Stimulated activated CD4-positive, alpha-beta T cell treated with anti-CD3 and anti-CD28 coated beads, Interleukin-4, amount 100 ng/mL, for 48 hours (primary cell): ENCODE measurements at regions not wholly inside any gene's neighbourhood (a gene's known extent, or its start where the extent isn't known, plus 50 kb on each side); places are given as distances from the start of the nearest gene placed in this dataset.
"Not testable (repeated sequence)": the region's sequence is repeated elsewhere in the genome, so short reads cannot be mapped to it uniquely, and the experiment has no call there.

ENCODE experiments used
- DNase-seq, 2 donors: peaks; one replicate each; pipeline ENCODE4 v3.0.0-alpha.2; 2020; ENCODE audit warnings: low read depth in 2 of 2

- DNase-seq = no peak
These were observed 371.4 kb downstream of the KCNRG start for GRCh38 chr13:50386541-50387050.

- DNase-seq = no peak
These were observed 371.9 kb downstream of the KCNRG start for GRCh38 chr13:50387051-50387581.

GRCh38 chr13:50388481-50388880, 373.2 kb downstream of the KCNRG start:
- no peak for DNase-seq

GRCh38 chr13:50389726-50390125, 374.5 kb downstream of the KCNRG start:
- no peak for DNase-seq

- no peak for DNase-seq
These were observed 375.4 kb downstream of the KCNRG start for GRCh38 chr13:50390503-50391248.

GRCh38 chr13:50392977-50393376, 377.7 kb downstream of the KCNRG start:
- no peak for DNase-seq

GRCh38 chr13:50393628-50394027, 378.4 kb downstream of the KCNRG start:
- DNase-seq = no peak

- DNase-seq = no peak
These were observed 380.8 kb downstream of the KCNRG start for GRCh38 chr13:50396001-50396400.

GRCh38 chr13:50396618-50397017, 381.4 kb downstream of the KCNRG start:
- DNase-seq = not testable (repeated sequence)

- no peak for DNase-seq
These were observed 384.9 kb downstream of the KCNRG start for GRCh38 chr13:50400035-50400726.

- no peak for DNase-seq
These were observed 385.8 kb downstream of the KCNRG start for GRCh38 chr13:50401049-50401505.

- DNase-seq = no peak
These were observed 386.6 kb downstream of the KCNRG start for GRCh38 chr13:50401721-50402465.

- no peak for DNase-seq
These were observed 388.1 kb downstream of the KCNRG start for GRCh38 chr13:50403311-50403710.

- DNase-seq = no peak
These were observed 388.9 kb downstream of the KCNRG start for GRCh38 chr13:50404116-50404515.

GRCh38 chr13:50404769-50405168, 389.5 kb downstream of the KCNRG start:
- no peak for DNase-seq

GRCh38 chr13:50406831-50407230, 391.6 kb downstream of the KCNRG start:
- no peak for DNase-seq

- DNase-seq = no peak
These were observed 392.8 kb downstream of the KCNRG start for GRCh38 chr13:50408068-50408467.

- DNase-seq = no peak
These were observed 394.0 kb downstream of the KCNRG start for GRCh38 chr13:50409220-50409619.

GRCh38 chr13:50410921-50411746, 395.9 kb downstream of the KCNRG start:
- no peak for DNase-seq

GRCh38 chr13:50412046-50412617, 396.9 kb downstream of the KCNRG start:
- no peak for DNase-seq

- DNase-seq = no peak
These were observed 399.4 kb downstream of the KCNRG start for GRCh38 chr13:50414640-50415039.
